Panc1 (cell line): ENCODE measurements at regions not wholly inside any gene's neighbourhood (a gene's known extent, or its start where the extent isn't known, plus 50 kb on each side); places are given as distances from the start of the nearest gene placed in this dataset.

ENCODE experiments used
- CTCF ChIP-seq: fragments of 450-650 bp; IDR thresholded peaks from 2 replicates; pipeline ENCODE4 v1.5.1; 2017; ENCODE audit warnings: mild to moderate bottlenecking
- POLR2AphosphoS5 ChIP-seq: IDR thresholded peaks from 2 replicates; pipeline ENCODE4 v1.6.1; 2012; ENCODE audit warnings: mild to moderate bottlenecking, low read depth, low read length, moderate library complexity
- TCF7L2 ChIP-seq: IDR thresholded peaks from 2 replicates; pipeline ENCODE4 v1.6.1; 2011; ENCODE audit warnings: mild to moderate bottlenecking, low read depth, low read length, inconsistent platforms

GRCh38 chr11:93049740-93050139, 80.3 kb downstream of the MTNR1B start:
- no peak for TF ChIP-seq CTCF
- TF ChIP-seq POLR2AphosphoS5 = no peak
- no peak for TF ChIP-seq TCF7L2
